ENCODE measurements at regions not wholly inside any gene's neighbourhood (a gene's known extent, or its start where the extent isn't known, plus 50 kb on each side); places are given as distances from the start of the nearest gene placed in this dataset.

- H3K9me3 Mint-ChIP-seq, result no peaks in the 10 kb centered on the region
- peak overlapping the region; percentile 96 to 99 (median 98) for H3K27ac Mint-ChIP-seq
- peaks cover 26 to 39% (median 33%) of the 10 kb centered on the region in 3 donors for H3K27me3 Mint-ChIP-seq (ENCODE audit: low read depth in 3 of 3)
- DNase-seq, result peak in 1 of 3 donors; percentile 24
- H3K36me3 Mint-ChIP-seq, result no peaks in the 10 kb centered on the region
- peaks cover 43 to 72% of the 10 kb centered on the region in 2 donors for H3K4me1 Mint-ChIP-seq
- peak overlapping the region; percentile 92 to 99 (median 98) for H3K4me3 Mint-ChIP-seq
Measured at GRCh38 chr6:26195924-26196845, 109.0 kb downstream of the HFE start.

- peak overlapping the region; percentile 96 to 99 (median 98) for H3K27ac Mint-ChIP-seq
- H3K36me3 Mint-ChIP-seq, result no peaks in the 10 kb centered on the region
- peak; percentile 90 to 93 (median 90) for DNase-seq
- peaks cover 43 to 75% of the 10 kb centered on the region in 2 donors for H3K4me1 Mint-ChIP-seq
- H3K4me3 Mint-ChIP-seq, result peak overlapping the region; percentile 92 to 99 (median 98)
- H3K27me3 Mint-ChIP-seq (ENCODE audit: low read depth in 3 of 3), result peaks cover 26 to 40% (median 33%) of the 10 kb centered on the region in 3 donors
- no peaks in the 10 kb centered on the region for H3K9me3 Mint-ChIP-seq
Measured at GRCh38 chr6:26196846-26197635, 109.8 kb downstream of the HFE start.

GRCh38 chr6:26197636-26197932 is 110.4 kb downstream of the HFE start:
- no peaks in the 10 kb centered on the region for H3K9me3 Mint-ChIP-seq
- H3K4me1 Mint-ChIP-seq, result peaks cover 43 to 75% of the 10 kb centered on the region in 2 donors
- H3K27ac Mint-ChIP-seq, result peak overlapping the region; percentile 96 to 99 (median 98)
- peak overlapping the region; percentile 92 to 99 (median 98) for H3K4me3 Mint-ChIP-seq
- H3K36me3 Mint-ChIP-seq, result no peaks in the 10 kb centered on the region
- peak in 1 of 3 donors; percentile 22 for DNase-seq
- H3K27me3 Mint-ChIP-seq (ENCODE audit: low read depth in 3 of 3), result peaks cover 26 to 44% (median 33%) of the 10 kb centered on the region in 3 donors

GRCh38 chr6:26197933-26198721 is 110.9 kb downstream of the HFE start:
- Mint-ChIP-seq H3K27ac (peak overlapping the region; percentile 96 to 99 (median 98)), H3K4me1 (peaks cover 44 to 77% of the 10 kb centered on the region in 2 donors), H3K27me3 (ENCODE audit: low read depth in 3 of 3) (peaks cover 26 to 48% (median 34%) of the 10 kb centered on the region in 3 donors), H3K36me3 (no peaks in the 10 kb centered on the region), H3K4me3 (peak overlapping the region; percentile 92 to 99 (median 98)), H3K9me3 (no peaks in the 10 kb centered on the region)
- DNase-seq, result peak; percentile 33 to 43 (median 43)

GRCh38 chr6:26198722-26199056 is 111.5 kb downstream of the HFE start:
- Mint-ChIP-seq H3K4me3 (peak overlapping the region; percentile 92 to 99 (median 98)), H3K27me3 (ENCODE audit: low read depth in 3 of 3) (peaks cover 26 to 50% (median 37%) of the 10 kb centered on the region in 3 donors), H3K4me1 (peaks cover 44 to 76% of the 10 kb centered on the region in 2 donors), H3K36me3 (no peaks in the 10 kb centered on the region), H3K9me3 (no peaks in the 10 kb centered on the region), H3K27ac (peak overlapping the region; percentile 95 to 99 (median 98))
- DNase-seq, result no peak

- peak overlapping the region; percentile 95 to 99 (median 98) for H3K27ac Mint-ChIP-seq
- no peaks in the 10 kb centered on the region for H3K9me3 Mint-ChIP-seq
- DNase-seq, result peak; percentile 91 to 94 (median 92)
- peaks cover 28 to 50% (median 37%) of the 10 kb centered on the region in 3 donors for H3K27me3 Mint-ChIP-seq (ENCODE audit: low read depth in 3 of 3)
- H3K4me3 Mint-ChIP-seq, result peak overlapping the region; percentile 92 to 99 (median 98)
- H3K4me1 Mint-ChIP-seq, result peaks cover 49 to 80% of the 10 kb centered on the region in 2 donors
- no peaks in the 10 kb centered on the region for H3K36me3 Mint-ChIP-seq
Measured at GRCh38 chr6:26199057-26199772, 112.0 kb downstream of the HFE start.

- H3K27ac Mint-ChIP-seq, result peak overlapping the region; percentile 95 to 99 (median 98)
- no peaks in the 10 kb centered on the region for H3K9me3 Mint-ChIP-seq
- H3K27me3 Mint-ChIP-seq (ENCODE audit: low read depth in 3 of 3), result peaks cover 36 to 45% (median 36%) of the 10 kb centered on the region in 3 donors
- H3K36me3 Mint-ChIP-seq, result peaks cover 0 to 4% (median 0%) of the 10 kb centered on the region in 3 donors
- no peak for DNase-seq
- H3K4me3 Mint-ChIP-seq, result peak overlapping the region; percentile 92 to 99 (median 98)
- peaks cover 48 to 77% of the 10 kb centered on the region in 2 donors for H3K4me1 Mint-ChIP-seq
Measured at GRCh38 chr6:26199773-26200764, 112.8 kb downstream of the HFE start.

GRCh38 chr6:26200918-26201721 is 113.9 kb downstream of the HFE start:
- peaks cover 40 to 68% of the 10 kb centered on the region in 2 donors for H3K4me1 Mint-ChIP-seq
- no peak for DNase-seq
- H3K9me3 Mint-ChIP-seq, result no peaks in the 10 kb centered on the region
- peaks cover 0 to 4% (median 0%) of the 10 kb centered on the region in 3 donors for H3K36me3 Mint-ChIP-seq
- peak overlapping the region in 5 of 6 donors; percentile 54 to 80 (median 61) for H3K27ac Mint-ChIP-seq
- peak overlapping the region in 4 of 5 donors; percentile 20 to 63 (median 54) for H3K4me3 Mint-ChIP-seq
- H3K27me3 Mint-ChIP-seq (ENCODE audit: low read depth in 3 of 3), result peaks cover 29 to 37% (median 32%) of the 10 kb centered on the region in 3 donors

GRCh38 chr6:26202201-26202611 is 115.0 kb downstream of the HFE start:
- Mint-ChIP-seq H3K4me3 (peak overlapping the region in 1 of 5 donors; percentile 16), H3K27ac (peak overlapping the region in 1 of 6 donors; percentile 47), H3K36me3 (peaks cover 0 to 4% (median 0%) of the 10 kb centered on the region in 3 donors), H3K4me1 (peaks cover 32 to 57% of the 10 kb centered on the region in 2 donors), H3K27me3 (ENCODE audit: low read depth in 3 of 3) (peaks cover 18 to 31% (median 27%) of the 10 kb centered on the region in 3 donors), H3K9me3 (no peaks in the 10 kb centered on the region)
- no peak for DNase-seq

- H3K4me1 Mint-ChIP-seq, result peaks cover 32 to 49% of the 10 kb centered on the region in 2 donors
- peaks cover 16 to 26% (median 25%) of the 10 kb centered on the region in 3 donors for H3K27me3 Mint-ChIP-seq (ENCODE audit: low read depth in 3 of 3)
- peak overlapping the region; percentile 6 to 74 (median 64) for H3K4me3 Mint-ChIP-seq
- H3K9me3 Mint-ChIP-seq, result no peaks in the 10 kb centered on the region
- peak overlapping the region in 5 of 6 donors; percentile 44 to 93 (median 85) for H3K27ac Mint-ChIP-seq
- H3K36me3 Mint-ChIP-seq, result peaks cover 0 to 4% (median 0%) of the 10 kb centered on the region in 3 donors
- DNase-seq, result no peak
Measured at GRCh38 chr6:26202811-26203583, 115.8 kb downstream of the HFE start.

Measured in immature natural killer cell (primary cell).